H9 (cell line): ENCODE measurements at regions not wholly inside any gene's neighbourhood (a gene's known extent, or its start where the extent isn't known, plus 50 kb on each side); places are given as distances from the start of the nearest gene placed in this dataset.

Experiments
- DNase-seq: peaks from one replicate; pipeline ENCODE4 v3.0.0-alpha.2; 2017
- H2AFZ ChIP-seq: one replicate; pipeline ENCODE4 v1.6.1; 2013; ENCODE audit warnings: mild to moderate bottlenecking, low read length, control low read depth, moderate library complexity
- H2AK5ac ChIP-seq: 2 replicates; pipeline ENCODE4 v1.6.1; 2013; ENCODE audit warnings: low read length, control low read depth, mixed read lengths; ENCODE audit not compliant: insufficient read length
- H2BK120ac ChIP-seq: one replicate; pipeline ENCODE4 v1.6.1; 2013; ENCODE audit warnings: low read depth, mild to moderate bottlenecking, low read length, control low read depth, inconsistent platforms; ENCODE audit not compliant: poor library complexity, severe bottlenecking
- H2BK12ac ChIP-seq: 2 replicates; pipeline ENCODE4 v1.6.1; 2013; ENCODE audit warnings: low read length, control low read depth, mixed read lengths, low read depth; ENCODE audit not compliant: insufficient read length
- H2BK15ac ChIP-seq: 2 replicates; pipeline ENCODE4 v1.6.1; 2013; ENCODE audit warnings: low read depth, low read length, control low read depth
- H2BK20ac ChIP-seq: one replicate; pipeline ENCODE4 v1.6.1; 2013; ENCODE audit warnings: low read depth, mild to moderate bottlenecking, low read length, control low read depth, inconsistent platforms; ENCODE audit not compliant: poor library complexity, severe bottlenecking
- H2BK5ac ChIP-seq: 2 replicates; pipeline ENCODE4 v1.6.1; 2013; ENCODE audit warnings: low read length, control low read depth, mixed read lengths; ENCODE audit not compliant: insufficient read length
- H3K14ac ChIP-seq: 2 replicates; pipeline ENCODE4 v1.6.1; 2013; ENCODE audit warnings: low read length, control low read depth; ENCODE audit not compliant: insufficient read depth
- H3K18ac ChIP-seq: 2 replicates; pipeline ENCODE4 v1.6.1; 2013; ENCODE audit warnings: low read depth, mild to moderate bottlenecking, mixed read lengths, low read length, control low read depth; ENCODE audit not compliant: insufficient read length
- H3K23ac ChIP-seq: 2 replicates; pipeline ENCODE4 v1.6.1; 2013; ENCODE audit warnings: low read length, control low read depth, mixed read lengths, low read depth; ENCODE audit not compliant: insufficient read length
- H3K23me2 ChIP-seq: 2 replicates; pipeline ENCODE4 v1.6.1; 2013; ENCODE audit warnings: low read depth, mild to moderate bottlenecking, mixed read lengths, low read length, control low read depth; ENCODE audit not compliant: insufficient read length, poor library complexity, severe bottlenecking
- H3K27ac ChIP-seq: 2 replicates; pipeline ENCODE4 v1.5.1; 2013; ENCODE audit warnings: low read length, control low read depth, mixed read lengths, low read depth; ENCODE audit not compliant: insufficient read length
- H3K27me3 ChIP-seq: 2 replicates; pipeline ENCODE4 v1.6.1; 2013; ENCODE audit warnings: low read length, control low read depth, inconsistent platforms; ENCODE audit not compliant: insufficient read depth
- H3K4ac ChIP-seq: 2 replicates; pipeline ENCODE4 v1.6.1; 2013; ENCODE audit warnings: low read depth, mild to moderate bottlenecking, control low read depth, inconsistent platforms, low read length, moderate library complexity
- H3K4me1 ChIP-seq: 2 replicates; pipeline ENCODE4 v1.6.1; 2013; ENCODE audit warnings: low read length, control low read depth, inconsistent platforms; ENCODE audit not compliant: insufficient read depth
- H3K4me2 ChIP-seq: 2 replicates; pipeline ENCODE4 v1.6.1; 2013; ENCODE audit warnings: low read length, control low read depth, mixed read lengths; ENCODE audit not compliant: insufficient read length, insufficient read depth
- H3K56ac ChIP-seq: 2 replicates; pipeline ENCODE4 v1.6.1; 2013; ENCODE audit warnings: low read depth, mild to moderate bottlenecking, mixed read lengths, low read length, control low read depth; ENCODE audit not compliant: insufficient read length
- H3K79me1 ChIP-seq: 2 replicates; pipeline ENCODE4 v1.6.1; 2013; ENCODE audit warnings: low read depth, mild to moderate bottlenecking, moderate library complexity, low read length, control low read depth, inconsistent platforms; ENCODE audit not compliant: insufficient read depth, poor library complexity, severe bottlenecking
- H3K79me2 ChIP-seq: 2 replicates; pipeline ENCODE4 v1.6.1; 2013; ENCODE audit warnings: low read length, control low read depth, inconsistent platforms; ENCODE audit not compliant: insufficient read depth
- H3K9ac ChIP-seq: 2 replicates; pipeline ENCODE4 v1.6.1; 2013; ENCODE audit warnings: low read length, control low read depth, mixed read lengths; ENCODE audit not compliant: insufficient read length; ENCODE audit errors: extremely low read depth
- H3K9me3 ChIP-seq: one replicate; pipeline ENCODE4 v1.6.1; 2013; ENCODE audit warnings: low read depth, low read length, inconsistent platforms; ENCODE audit not compliant: control insufficient read depth
- H3T11ph ChIP-seq: one replicate; pipeline ENCODE4 v1.6.1; 2013; ENCODE audit warnings: mild to moderate bottlenecking, low read length, control low read depth, inconsistent platforms
- H4K20me1 ChIP-seq: one replicate; pipeline ENCODE4 v1.6.1; 2013; ENCODE audit not compliant: control insufficient read depth, insufficient read length, insufficient read depth
- H4K5ac ChIP-seq: 2 replicates; pipeline ENCODE4 v1.6.1; 2013; ENCODE audit warnings: low read depth, mild to moderate bottlenecking, mixed read lengths, low read length, control low read depth; ENCODE audit not compliant: insufficient read length
- H4K8ac ChIP-seq: replicated peaks from 2 replicates; pipeline ENCODE4 v1.6.1; 2013; ENCODE audit warnings: low read length, control low read depth, mixed read lengths, low read depth; ENCODE audit not compliant: insufficient read length
- H4K91ac ChIP-seq: 2 replicates; pipeline ENCODE4 v1.6.1; 2013; ENCODE audit warnings: low read depth, mild to moderate bottlenecking, moderate library complexity, mixed read lengths, low read length, control low read depth; ENCODE audit not compliant: insufficient read length
- H3K27ac Mint-ChIP-seq, 3 experiments: 2 replicates in 2 of 3; 3 replicates in 1 of 3; pipeline ENCODE4 v1.8.0; 2020 to 2021; ENCODE audit warnings: mixed read lengths in 3 of 3, mild to moderate bottlenecking in 1 of 3, moderate library complexity in 1 of 3
- H3K27me3 Mint-ChIP-seq: 2 replicates; pipeline ENCODE4 v1.8.0; 2021; ENCODE audit warnings: low read depth, mild to moderate bottlenecking, moderate library complexity, mixed read lengths
- H3K36me3 Mint-ChIP-seq, 3 experiments: 2 replicates in 2 of 3; 3 replicates in 1 of 3; pipeline ENCODE4 v1.8.0; 2020 to 2021; ENCODE audit warnings: low read depth in 3 of 3, mixed read lengths in 3 of 3; ENCODE audit not compliant: insufficient read depth in 1 of 3
- H3K4me1 Mint-ChIP-seq, 2 experiments: 2 replicates each; pipeline ENCODE4 v1.8.0; 2020; ENCODE audit warnings: mixed read lengths in 2 of 2
- H3K4me3 Mint-ChIP-seq, 2 experiments: 2 replicates in 1 of 2; 3 replicates in 1 of 2; pipeline ENCODE4 v1.8.0; 2020 to 2021; ENCODE audit warnings: mild to moderate bottlenecking in 2 of 2, mixed read lengths in 2 of 2, moderate library complexity in 1 of 2
- H3K9me3 Mint-ChIP-seq, 2 experiments: 2 replicates in 1 of 2; 3 replicates in 1 of 2; pipeline ENCODE4 v1.8.0; 2020; ENCODE audit warnings: mild to moderate bottlenecking in 2 of 2, mixed read lengths in 2 of 2, moderate library complexity in 1 of 2
- WGBS: extraction: QIAGEN DNeasy Blood & Tissue Kit; methylation state at CpG from one replicate; pipeline ENCODE4 v1.1.7; 2013; ENCODE audit warnings: missing lambda C conversion rate, low lambda C conversion rate, mixed read lengths; ENCODE audit not compliant: insufficient read length; ENCODE audit errors: extremely low coverage; 5-methylcytosine and 5-hydroxymethylcytosine counted together
- TF ChIP-seq, protein P1 (sequence below): fragments of 200-600 bp; sonication (generic); conservative IDR thresholded peaks from 3 replicates; pipeline ENCODE4 v1.8.0; 2021; ENCODE audit warnings: antibody characterized with exemption, mild to moderate bottlenecking

DNA sequence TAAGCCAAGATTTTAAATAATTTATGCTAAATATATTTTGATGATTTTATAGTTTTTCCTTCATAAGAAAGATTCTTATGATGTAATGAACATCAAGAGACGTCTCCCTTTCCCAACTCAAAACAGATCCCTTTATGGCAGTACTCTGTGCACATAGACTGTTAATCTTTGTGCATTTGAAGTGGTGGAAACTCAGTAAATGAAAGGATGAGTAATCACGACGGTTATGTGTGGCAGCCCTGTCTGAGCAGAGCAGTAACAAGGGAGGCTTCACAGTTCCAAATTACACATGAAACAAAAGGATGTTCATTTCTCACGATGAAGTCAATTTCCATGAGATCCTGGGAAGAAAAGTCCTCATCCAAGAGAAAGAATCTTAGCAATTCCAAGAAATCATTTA, 498.1 kb downstream of the KLF5 start:
- Histone ChIP-seq H3K18ac (no peak overlapping the region), H3K79me1 (no peaks in the 10 kb centered on the region), H4K91ac (no peak overlapping the region), H2BK12ac (no peak overlapping the region), H3K27ac (no peak overlapping the region), H3K9ac (no peak overlapping the region), H2AFZ (no peak overlapping the region), H2BK15ac (no peak overlapping the region), H3K14ac (no peak overlapping the region), H4K8ac (no peak overlapping the region), H3K9me3 (no peaks in the 10 kb centered on the region), H3K4ac (no peak overlapping the region), H3K4me1 (no peaks in the 10 kb centered on the region), H3K27me3 (no peaks in the 10 kb centered on the region), H3K4me2 (no peak overlapping the region), H3K23me2 (no peaks in the 10 kb centered on the region), H2BK5ac (no peak overlapping the region), H4K20me1 (no peaks in the 10 kb centered on the region), H4K5ac (no peak overlapping the region), H2AK5ac (no peak overlapping the region), H3K79me2 (no peaks in the 10 kb centered on the region), H3K23ac (no peak overlapping the region), H3T11ph (no peak overlapping the region), H2BK120ac (no peak overlapping the region), H3K56ac (no peak overlapping the region), H2BK20ac (no peak overlapping the region)
- no peaks in the 10 kb centered on the region for H3K9me3 Mint-ChIP-seq
- DNase-seq, result no peak
- TF ChIP-seq, protein P1, sequence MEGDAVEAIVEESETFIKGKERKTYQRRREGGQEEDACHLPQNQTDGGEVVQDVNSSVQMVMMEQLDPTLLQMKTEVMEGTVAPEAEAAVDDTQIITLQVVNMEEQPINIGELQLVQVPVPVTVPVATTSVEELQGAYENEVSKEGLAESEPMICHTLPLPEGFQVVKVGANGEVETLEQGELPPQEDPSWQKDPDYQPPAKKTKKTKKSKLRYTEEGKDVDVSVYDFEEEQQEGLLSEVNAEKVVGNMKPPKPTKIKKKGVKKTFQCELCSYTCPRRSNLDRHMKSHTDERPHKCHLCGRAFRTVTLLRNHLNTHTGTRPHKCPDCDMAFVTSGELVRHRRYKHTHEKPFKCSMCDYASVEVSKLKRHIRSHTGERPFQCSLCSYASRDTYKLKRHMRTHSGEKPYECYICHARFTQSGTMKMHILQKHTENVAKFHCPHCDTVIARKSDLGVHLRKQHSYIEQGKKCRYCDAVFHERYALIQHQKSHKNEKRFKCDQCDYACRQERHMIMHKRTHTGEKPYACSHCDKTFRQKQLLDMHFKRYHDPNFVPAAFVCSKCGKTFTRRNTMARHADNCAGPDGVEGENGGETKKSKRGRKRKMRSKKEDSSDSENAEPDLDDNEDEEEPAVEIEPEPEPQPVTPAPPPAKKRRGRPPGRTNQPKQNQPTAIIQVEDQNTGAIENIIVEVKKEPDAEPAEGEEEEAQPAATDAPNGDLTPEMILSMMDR, result no peak
- no peak overlapping the region for H3K27ac Mint-ChIP-seq
- H3K4me3 Mint-ChIP-seq, result no peak overlapping the region
- H3K4me1 Mint-ChIP-seq, result no peaks in the 10 kb centered on the region; a peak in 1 of 4 replicates
- WGBS, result no CpG with 5 or more reads among the region's 4 CpGs
- H3K36me3 Mint-ChIP-seq, result no peaks in the 10 kb centered on the region; a peak in 1 of 7 replicates
- H3K27me3 Mint-ChIP-seq, result no peaks in the 10 kb centered on the region
